HCT116 (cell line): ENCODE measurements at regions not wholly inside any gene's neighbourhood (a gene's known extent, or its start where the extent isn't known, plus 50 kb on each side); places are given as distances from the start of the nearest gene placed in this dataset.

Experiments
- ATAC-seq: fragments of 200-7000 bp; cut with Tn5 transposase; 2 replicates; pipeline ENCODE4 v1.9.1; 2020; ENCODE audit warnings: mild to moderate bottlenecking, moderate library complexity
- BruUV-seq: library from RNA; stranded (reverse); fragments of 400-500 nt; replicated peaks from 2 replicates; lab custom pipeline; 2021; lab: Mats Ljungman, UMichigan
- CTCF ChIA-PET: fragments of 300-600 bp; sonication (Branson Sonifier 250); formaldehyde crosslinking; loops from one replicate; lab custom pipeline; 2021; ENCODE audit warnings: antibody characterized with exemption; lab: Charles Lee
- POLR2A ChIA-PET: fragments of 300-600, 350-600 bp; sonication (Branson Sonifier 250); formaldehyde crosslinking; loops from one replicate; lab custom pipeline; 2021; ENCODE audit warnings: antibody characterized with exemption; lab: Charles Lee
- RAD21 ChIA-PET, 2 experiments: fragments of 300-600 bp; sonication (Branson Sonifier 250); formaldehyde crosslinking; loops; one replicate each; lab custom pipeline; 2023; ENCODE audit warnings: low total read pairs in 2 of 2; ENCODE audit not compliant: uncharacterized antibody in 2 of 2, unreplicated experiment in 2 of 2, low non-redundant PET in 1 of 2; lab: Charles Lee
- DNase-seq: peaks from one replicate; pipeline ENCODE4 v3.0.0-alpha.2; 2010; ENCODE audit warnings: low read depth, low spot score
- H2AFZ ChIP-seq: fragments of 200-600 bp; shearing (Covaris generic), sonication (generic); 2 replicates; pipeline ENCODE4 v1.6.1; 2017; ENCODE audit warnings: low read depth, mixed run types, mixed read lengths, antibody characterized with exemption, low read length; ENCODE audit not compliant: poor library complexity, severe bottlenecking
- H3K27ac ChIP-seq: 2 replicates; pipeline ENCODE4 v1.5.1; 2012; ENCODE audit warnings: low read depth, low read length
- H3K27me3 ChIP-seq: fragments of 200-600 bp; sonication (generic); 2 replicates; pipeline ENCODE4 v1.6.1; 2016; ENCODE audit warnings: mixed run types, low read length, mixed read lengths; ENCODE audit not compliant: insufficient read depth
- H3K36me3 ChIP-seq, 2 experiments: fragments of 200-500 bp in 1 of 2; fragments of 200-600 bp in 1 of 2; sonication (Bioruptor generic) in 1 of 2; sonication (generic) in 1 of 2; 2 replicates each; pipeline versions ENCODE4 v1.5.1 to v1.6.1; 2014 to 2016; ENCODE audit warnings: low read length in 2 of 2, inconsistent platforms in 1 of 2, mixed read lengths in 1 of 2, mixed run types in 1 of 2; ENCODE audit not compliant: insufficient read depth in 2 of 2, control insufficient read depth in 1 of 2
- H3K4me1 ChIP-seq, 2 experiments: fragments of 200-600 bp in 1 of 2; sonication (generic) in 1 of 2; 2 replicates each; pipeline versions ENCODE4 v1.5.1 to v1.6.1; 2012 to 2017; ENCODE audit warnings: low read length in 2 of 2, inconsistent platforms in 1 of 2, mild to moderate bottlenecking in 1 of 2, mixed read lengths in 1 of 2, mixed run types in 1 of 2, moderate library complexity in 1 of 2; ENCODE audit not compliant: insufficient read depth in 2 of 2, control insufficient read depth in 1 of 2
- H3K4me2 ChIP-seq: fragments of 200-600 bp; sonication (generic); 2 replicates; pipeline ENCODE4 v1.6.1; 2017; ENCODE audit warnings: mixed run types, low read length, mixed read lengths
- H3K4me3 ChIP-seq, 2 experiments: fragments of 200-600 bp in 1 of 2; sonication (generic) in 1 of 2; replicated peaks in 1 of 2; 2 replicates each; pipeline ENCODE4 v1.5.1; 2011 to 2016; ENCODE audit warnings: low read length in 2 of 2, control low read depth in 1 of 2, low read depth in 1 of 2, mild to moderate bottlenecking in 1 of 2, mixed read lengths in 1 of 2, mixed run types in 1 of 2
- H3K79me2 ChIP-seq: fragments of 200-600 bp; sonication (generic); 2 replicates; pipeline ENCODE4 v1.6.1; 2017; ENCODE audit warnings: mild to moderate bottlenecking, mixed run types, low read length, moderate library complexity, mixed read lengths; ENCODE audit not compliant: insufficient read depth
- H3K9ac ChIP-seq: fragments of 200-600 bp; sonication (generic); 2 replicates; pipeline ENCODE4 v1.6.1; 2016; ENCODE audit warnings: low read length, mixed read lengths
- H3K9me2 ChIP-seq: fragments of 200-600 bp; sonication (generic), shearing (Covaris generic); 2 replicates; pipeline ENCODE4 v1.6.1; 2017; ENCODE audit warnings: mixed run types, mild to moderate bottlenecking, moderate library complexity; ENCODE audit not compliant: insufficient read depth
- H3K9me3 ChIP-seq, 2 experiments: fragments of 200-500 bp in 1 of 2; fragments of 200-600 bp in 1 of 2; sonication (Bioruptor generic) in 1 of 2; sonication (generic) in 1 of 2; 2 replicates each; pipeline ENCODE4 v1.6.1; 2014 to 2017; ENCODE audit warnings: low read length in 2 of 2, mixed read lengths in 2 of 2, inconsistent platforms in 1 of 2, low read depth in 1 of 2, mild to moderate bottlenecking in 1 of 2, mixed run types in 1 of 2, moderate library complexity in 1 of 2; ENCODE audit not compliant: control insufficient read depth in 1 of 2, insufficient read depth in 1 of 2
- H4K20me1 ChIP-seq: fragments of 200-600 bp; sonication (generic), shearing (Covaris generic); 2 replicates; pipeline ENCODE4 v1.6.1; 2017; ENCODE audit warnings: mixed run types, mild to moderate bottlenecking, moderate library complexity; ENCODE audit not compliant: insufficient read depth
- EGR1 ChIP-seq: IDR thresholded peaks from 2 replicates; pipeline ENCODE4 v1.6.1; 2012; ENCODE audit warnings: low read depth
- EZH2 ChIP-seq: fragments of 200-600 bp; sonication (generic); IDR thresholded peaks from 2 replicates; pipeline ENCODE4 v1.6.1; 2017; ENCODE audit warnings: antibody characterized with exemption, mixed run types
- EZH2phosphoT487 ChIP-seq: fragments of 200-600 bp; IDR thresholded peaks from 2 replicates; pipeline ENCODE4 v1.6.1; 2018; ENCODE audit warnings: antibody characterized with exemption, borderline replicate concordance
- FOSL1 ChIP-seq: IDR thresholded peaks from 2 replicates; pipeline ENCODE4 v1.6.1; 2012; ENCODE audit warnings: low read depth
- POLR2A ChIP-seq: IDR thresholded peaks from 2 replicates; pipeline ENCODE4 v1.7.0; 2011; ENCODE audit warnings: borderline replicate concordance; ENCODE audit not compliant: insufficient read depth, insufficient read length; ENCODE audit errors: extremely low read depth
- RAD21 ChIP-seq: IDR thresholded peaks from 2 replicates; pipeline ENCODE4 v1.6.1; 2012; ENCODE audit warnings: low read depth, mild to moderate bottlenecking
- SP1 ChIP-seq: IDR thresholded peaks from 2 replicates; pipeline ENCODE4 v1.6.1; 2012; ENCODE audit warnings: low read depth
- SRF ChIP-seq: IDR thresholded peaks from 2 replicates; pipeline ENCODE4 v1.6.1; 2012; ENCODE audit warnings: low read depth
- TCF7L2 ChIP-seq: IDR thresholded peaks from 2 replicates; pipeline ENCODE4 v1.7.0; 2011; ENCODE audit warnings: borderline replicate concordance, inconsistent platforms; ENCODE audit not compliant: insufficient read depth, insufficient read length; ENCODE audit errors: extremely low read depth
- ZFX ChIP-seq: fragments of 450-650 bp; IDR thresholded peaks from 2 replicates; pipeline ENCODE4 v1.6.1; 2017
- intact Hi-C: fragments of 100-400 bp; cut with micrococcal nuclease; formaldehyde crosslinking; loops from 2 replicates; pipeline ENCODE4 v1.10.0; 2022
- TF ChIP-seq, protein P1 (sequence below), 3 experiments: fragments of 200-600 bp in 1 of 3; sonication (generic) in 1 of 3; IDR thresholded peaks in 2 of 3; conservative IDR thresholded peaks in 1 of 3; 2 replicates each; pipeline ENCODE4 v1.5.1; 2012 to 2017; ENCODE audit warnings: low read depth in 2 of 3, low read length in 2 of 3, antibody characterized with exemption in 1 of 3, borderline replicate concordance in 1 of 3, control low read depth in 1 of 3, mild to moderate bottlenecking in 1 of 3, mixed read lengths in 1 of 3, mixed run types in 1 of 3, moderate library complexity in 1 of 3; ENCODE audit not compliant: insufficient read depth in 1 of 3
- TF ChIP-seq, protein P2 (sequence below): IDR thresholded peaks from 2 replicates; pipeline ENCODE4 v1.6.1; 2012
- TF ChIP-seq, protein P3 (sequence below): IDR thresholded peaks from 2 replicates; pipeline ENCODE4 v1.6.1; 2012; ENCODE audit warnings: low read depth
- TF ChIP-seq, protein P4 (sequence below): IDR thresholded peaks from 2 replicates; pipeline ENCODE4 v1.6.1; 2012

DNA sequence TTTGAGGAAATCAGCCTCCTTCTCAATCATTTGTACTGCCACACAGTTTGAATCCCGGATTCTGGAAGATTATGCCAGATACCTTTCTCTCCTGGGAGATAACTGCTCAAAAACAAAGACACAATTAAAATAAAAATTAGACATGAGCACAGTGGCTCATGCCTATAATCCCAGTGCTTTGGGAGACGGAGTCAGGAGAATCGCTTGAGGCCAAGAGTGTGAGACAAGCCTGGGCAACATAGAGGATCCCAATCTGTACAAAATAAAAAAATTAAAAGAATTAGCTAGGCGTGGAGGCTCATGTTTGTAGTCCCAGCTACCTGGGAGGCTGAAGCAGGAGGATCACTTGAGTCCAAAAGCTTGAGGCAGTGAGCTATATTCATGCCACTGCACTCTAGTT lies 376.3 kb upstream of the ZFP42 start:
- Histone ChIP-seq H3K4me1 (no peaks in the 10 kb centered on the region), H3K9ac (no peak overlapping the region), H3K79me2 (no peaks in the 10 kb centered on the region), H3K9me3 (no peaks in the 10 kb centered on the region), H3K36me3 (no peaks in the 10 kb centered on the region), H2AFZ (no peak overlapping the region), H3K27ac (no peak overlapping the region), H3K4me2 (no peak overlapping the region), H3K4me3 (no peak overlapping the region), H3K9me2 (no peaks in the 10 kb centered on the region), H4K20me1 (no peaks in the 10 kb centered on the region), H3K27me3 (no peaks in the 10 kb centered on the region)
- BruUV-seq: no TSS peak
- RAD21 ChIA-PET: no interaction called here
- CTCF ChIA-PET: no interaction called here
- TF ChIP-seq, protein P1, sequence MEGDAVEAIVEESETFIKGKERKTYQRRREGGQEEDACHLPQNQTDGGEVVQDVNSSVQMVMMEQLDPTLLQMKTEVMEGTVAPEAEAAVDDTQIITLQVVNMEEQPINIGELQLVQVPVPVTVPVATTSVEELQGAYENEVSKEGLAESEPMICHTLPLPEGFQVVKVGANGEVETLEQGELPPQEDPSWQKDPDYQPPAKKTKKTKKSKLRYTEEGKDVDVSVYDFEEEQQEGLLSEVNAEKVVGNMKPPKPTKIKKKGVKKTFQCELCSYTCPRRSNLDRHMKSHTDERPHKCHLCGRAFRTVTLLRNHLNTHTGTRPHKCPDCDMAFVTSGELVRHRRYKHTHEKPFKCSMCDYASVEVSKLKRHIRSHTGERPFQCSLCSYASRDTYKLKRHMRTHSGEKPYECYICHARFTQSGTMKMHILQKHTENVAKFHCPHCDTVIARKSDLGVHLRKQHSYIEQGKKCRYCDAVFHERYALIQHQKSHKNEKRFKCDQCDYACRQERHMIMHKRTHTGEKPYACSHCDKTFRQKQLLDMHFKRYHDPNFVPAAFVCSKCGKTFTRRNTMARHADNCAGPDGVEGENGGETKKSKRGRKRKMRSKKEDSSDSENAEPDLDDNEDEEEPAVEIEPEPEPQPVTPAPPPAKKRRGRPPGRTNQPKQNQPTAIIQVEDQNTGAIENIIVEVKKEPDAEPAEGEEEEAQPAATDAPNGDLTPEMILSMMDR (IDR thresholded peaks at IDR 0.05 in 2 of 3, conservative IDR thresholded peaks at IDR 0.05 in 1 of 3; ENCODE audit: borderline replicate concordance in 1 of 3, insufficient read depth in 1 of 3, low read depth in 2 of 3, low read length in 2 of 3): no peak
- TF ChIP-seq, protein P2, sequence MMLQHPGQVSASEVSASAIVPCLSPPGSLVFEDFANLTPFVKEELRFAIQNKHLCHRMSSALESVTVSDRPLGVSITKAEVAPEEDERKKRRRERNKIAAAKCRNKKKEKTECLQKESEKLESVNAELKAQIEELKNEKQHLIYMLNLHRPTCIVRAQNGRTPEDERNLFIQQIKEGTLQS: no peak
- TF ChIP-seq SP1 (no peak), POLR2A (no peak)
- intact Hi-C loops: no loop called here
- ATAC-seq (no peak), DNase-seq (no peak)
- POLR2A ChIA-PET: no interaction called here

DNA sequence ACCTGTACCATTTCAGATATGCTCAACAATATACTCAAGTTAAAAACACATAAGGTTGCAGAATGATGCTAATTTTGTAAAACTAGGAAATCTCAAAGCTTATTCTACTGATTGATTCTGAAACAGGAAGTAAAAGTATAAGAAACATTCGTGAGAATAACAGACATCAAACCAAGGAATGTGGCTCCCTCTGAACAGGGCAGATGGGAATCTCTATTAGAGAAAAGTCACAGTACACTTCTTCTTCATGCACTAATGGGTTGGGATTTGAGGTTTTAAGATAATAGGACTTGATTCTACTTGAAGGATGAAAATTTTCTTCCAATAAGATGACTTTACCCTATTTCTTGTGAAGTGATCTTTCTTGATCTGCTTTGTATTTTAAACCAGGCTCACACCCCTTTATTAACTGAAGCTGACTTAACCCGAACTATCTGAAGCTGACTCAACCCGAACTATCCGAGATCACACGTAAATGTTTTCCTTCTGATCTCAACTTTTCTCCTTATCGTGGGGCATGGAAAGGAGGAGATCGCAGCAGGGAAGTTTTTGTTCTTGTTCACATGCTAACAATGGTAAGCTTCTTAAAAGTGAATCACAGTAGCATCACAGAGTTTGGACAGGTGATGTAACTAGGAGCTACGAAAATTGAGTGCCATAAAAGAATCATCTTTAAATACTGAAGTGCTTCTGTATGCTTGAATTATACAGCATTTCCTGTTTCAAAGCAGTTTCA lies 363.1 kb upstream of the ZFP42 start:
- ChIA-PET RAD21 (no interaction called here), POLR2A (no interaction called here), CTCF (interaction anchor here (0.6 kb wide), 1 partner anchor 298 kb away, joined by 5 read pairs; no protein-coding TSS in a partner anchor)
- Histone ChIP-seq H3K9me3 (no peaks in the 10 kb centered on the region), H3K9ac (no peak overlapping the region), H3K9me2 (no peaks in the 10 kb centered on the region), H3K36me3 (no peaks in the 10 kb centered on the region), H3K27ac (no peak overlapping the region), H3K27me3 (no peaks in the 10 kb centered on the region), H3K4me1 (no peaks in the 10 kb centered on the region), H2AFZ (no peak overlapping the region), H3K79me2 (no peaks in the 10 kb centered on the region), H3K4me3 (no peak overlapping the region), H4K20me1 (no peaks in the 10 kb centered on the region), H3K4me2 (no peak overlapping the region)
- intact Hi-C loops: no loop called here
- ATAC-seq: no peak
- DNase-seq: no peak
- no TSS peak for BruUV-seq
- TF ChIP-seq FOSL1 (no peak), TCF7L2 (no peak), POLR2A (no peak), SRF (no peak), SP1 (no peak), EZH2 (no peak), EZH2phosphoT487 (no peak), EGR1 (no peak), ZFX (no peak), RAD21 (no peak)
- TF ChIP-seq, protein P3, sequence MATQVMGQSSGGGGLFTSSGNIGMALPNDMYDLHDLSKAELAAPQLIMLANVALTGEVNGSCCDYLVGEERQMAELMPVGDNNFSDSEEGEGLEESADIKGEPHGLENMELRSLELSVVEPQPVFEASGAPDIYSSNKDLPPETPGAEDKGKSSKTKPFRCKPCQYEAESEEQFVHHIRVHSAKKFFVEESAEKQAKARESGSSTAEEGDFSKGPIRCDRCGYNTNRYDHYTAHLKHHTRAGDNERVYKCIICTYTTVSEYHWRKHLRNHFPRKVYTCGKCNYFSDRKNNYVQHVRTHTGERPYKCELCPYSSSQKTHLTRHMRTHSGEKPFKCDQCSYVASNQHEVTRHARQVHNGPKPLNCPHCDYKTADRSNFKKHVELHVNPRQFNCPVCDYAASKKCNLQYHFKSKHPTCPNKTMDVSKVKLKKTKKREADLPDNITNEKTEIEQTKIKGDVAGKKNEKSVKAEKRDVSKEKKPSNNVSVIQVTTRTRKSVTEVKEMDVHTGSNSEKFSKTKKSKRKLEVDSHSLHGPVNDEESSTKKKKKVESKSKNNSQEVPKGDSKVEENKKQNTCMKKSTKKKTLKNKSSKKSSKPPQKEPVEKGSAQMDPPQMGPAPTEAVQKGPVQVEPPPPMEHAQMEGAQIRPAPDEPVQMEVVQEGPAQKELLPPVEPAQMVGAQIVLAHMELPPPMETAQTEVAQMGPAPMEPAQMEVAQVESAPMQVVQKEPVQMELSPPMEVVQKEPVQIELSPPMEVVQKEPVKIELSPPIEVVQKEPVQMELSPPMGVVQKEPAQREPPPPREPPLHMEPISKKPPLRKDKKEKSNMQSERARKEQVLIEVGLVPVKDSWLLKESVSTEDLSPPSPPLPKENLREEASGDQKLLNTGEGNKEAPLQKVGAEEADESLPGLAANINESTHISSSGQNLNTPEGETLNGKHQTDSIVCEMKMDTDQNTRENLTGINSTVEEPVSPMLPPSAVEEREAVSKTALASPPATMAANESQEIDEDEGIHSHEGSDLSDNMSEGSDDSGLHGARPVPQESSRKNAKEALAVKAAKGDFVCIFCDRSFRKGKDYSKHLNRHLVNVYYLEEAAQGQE: no peak
- TF ChIP-seq, protein P4, sequence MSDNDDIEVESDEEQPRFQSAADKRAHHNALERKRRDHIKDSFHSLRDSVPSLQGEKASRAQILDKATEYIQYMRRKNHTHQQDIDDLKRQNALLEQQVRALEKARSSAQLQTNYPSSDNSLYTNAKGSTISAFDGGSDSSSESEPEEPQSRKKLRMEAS: no peak
